Endodermal cell (in vitro differentiated cells): ENCODE measurements at regions not wholly inside any gene's neighbourhood (a gene's known extent, or its start where the extent isn't known, plus 50 kb on each side); places are given as distances from the start of the nearest gene placed in this dataset.

ENCODE experiments used
- DNase-seq: peaks from one replicate; pipeline ENCODE4 v3.0.0-alpha.2; 2017
- H3K27ac ChIP-seq: 2 replicates; pipeline ENCODE4 v1.5.1; 2013; ENCODE audit warnings: mild to moderate bottlenecking, low read depth, low read length, moderate library complexity
- H3K27me3 ChIP-seq: 2 replicates; pipeline ENCODE4 v1.6.1; 2013; ENCODE audit warnings: mild to moderate bottlenecking, low read length, moderate library complexity; ENCODE audit not compliant: insufficient read depth, control insufficient read depth, poor library complexity, severe bottlenecking
- H3K36me3 ChIP-seq: 2 replicates; pipeline ENCODE4 v1.7.0; 2013; ENCODE audit warnings: mild to moderate bottlenecking, low read length, moderate library complexity; ENCODE audit not compliant: control insufficient read depth, insufficient read depth
- H3K4me1 ChIP-seq: one replicate; pipeline ENCODE4 v1.7.0; 2013; ENCODE audit warnings: low read length; ENCODE audit not compliant: control insufficient read depth, insufficient read depth
- H3K4me3 ChIP-seq: 2 replicates; pipeline ENCODE4 v1.5.1; 2013; ENCODE audit warnings: mild to moderate bottlenecking, low read length, moderate library complexity
- H3K9ac ChIP-seq: 2 replicates; pipeline ENCODE4 v1.6.1; 2013; ENCODE audit warnings: mild to moderate bottlenecking, low read length, moderate library complexity; ENCODE audit not compliant: poor library complexity, severe bottlenecking; ENCODE audit errors: extremely low read depth
- H3K9me3 ChIP-seq: 2 replicates; pipeline ENCODE4 v1.6.1; 2013; ENCODE audit warnings: mild to moderate bottlenecking, low read length, moderate library complexity; ENCODE audit not compliant: control insufficient read depth
- H3K27ac Mint-ChIP-seq: 2 replicates; pipeline ENCODE4 v1.8.0; 2020; ENCODE audit warnings: mixed read lengths
- H3K27me3 Mint-ChIP-seq: 2 replicates; pipeline ENCODE4 v1.8.0; 2021; ENCODE audit warnings: mild to moderate bottlenecking, mixed read lengths; ENCODE audit not compliant: insufficient read depth
- H3K36me3 Mint-ChIP-seq: 2 replicates; pipeline ENCODE4 v1.8.0; 2020; ENCODE audit warnings: low read depth, mixed read lengths
- H3K4me1 Mint-ChIP-seq: 2 replicates; pipeline ENCODE4 v1.8.0; 2020; ENCODE audit warnings: mixed read lengths
- H3K4me3 Mint-ChIP-seq: 2 replicates; pipeline ENCODE4 v1.8.0; 2020; ENCODE audit warnings: mild to moderate bottlenecking, moderate library complexity, mixed read lengths
- H3K9me3 Mint-ChIP-seq: 2 replicates; pipeline ENCODE4 v1.8.0; 2020; ENCODE audit warnings: mild to moderate bottlenecking, mixed read lengths
- WGBS, 2 experiments: methylation state at CpG; one replicate each; pipeline versions ENCODE4 v1.1.5 to v1.1.7; 2013; ENCODE audit warnings: missing lambda C conversion rate in 2 of 2, mixed read lengths in 1 of 2; ENCODE audit not compliant: insufficient coverage in 1 of 2, insufficient read length in 1 of 2; 5-methylcytosine and 5-hydroxymethylcytosine counted together
- TF ChIP-seq, protein P1 (sequence below): fragments of 200-600 bp; sonication (generic); conservative IDR thresholded peaks from 2 replicates; pipeline ENCODE4 v1.5.0; 2021; ENCODE audit warnings: antibody characterized with exemption, mild to moderate bottlenecking

DNA sequence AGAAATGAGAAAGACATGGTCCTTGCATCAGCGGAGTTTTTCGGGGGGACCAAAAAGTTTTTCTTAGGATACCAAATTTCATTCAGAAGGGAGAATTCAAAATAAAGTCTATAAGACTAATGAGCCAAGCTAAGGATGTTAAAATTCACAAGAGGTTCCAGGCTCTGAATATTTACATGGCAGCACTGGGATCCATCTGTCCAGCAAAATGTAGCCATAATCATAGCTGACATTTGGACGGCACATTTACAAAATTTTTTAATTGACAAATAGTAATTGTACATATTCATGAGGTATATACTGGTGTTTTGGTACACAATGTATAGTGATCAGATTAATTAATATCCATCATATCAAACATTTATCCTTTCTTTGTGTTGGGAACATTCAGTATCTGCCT is 107.9 kb downstream of the ZNF648 start:
- Histone ChIP-seq H3K9ac (no peak overlapping the region), H3K27ac (no peak overlapping the region), H3K9me3 (peaks cover 21% of the 10 kb centered on the region), H3K4me1 (no peaks in the 10 kb centered on the region), H3K36me3 (no peaks in the 10 kb centered on the region), H3K27me3 (no peaks in the 10 kb centered on the region), H3K4me3 (no peak overlapping the region)
- TF ChIP-seq, protein P1, sequence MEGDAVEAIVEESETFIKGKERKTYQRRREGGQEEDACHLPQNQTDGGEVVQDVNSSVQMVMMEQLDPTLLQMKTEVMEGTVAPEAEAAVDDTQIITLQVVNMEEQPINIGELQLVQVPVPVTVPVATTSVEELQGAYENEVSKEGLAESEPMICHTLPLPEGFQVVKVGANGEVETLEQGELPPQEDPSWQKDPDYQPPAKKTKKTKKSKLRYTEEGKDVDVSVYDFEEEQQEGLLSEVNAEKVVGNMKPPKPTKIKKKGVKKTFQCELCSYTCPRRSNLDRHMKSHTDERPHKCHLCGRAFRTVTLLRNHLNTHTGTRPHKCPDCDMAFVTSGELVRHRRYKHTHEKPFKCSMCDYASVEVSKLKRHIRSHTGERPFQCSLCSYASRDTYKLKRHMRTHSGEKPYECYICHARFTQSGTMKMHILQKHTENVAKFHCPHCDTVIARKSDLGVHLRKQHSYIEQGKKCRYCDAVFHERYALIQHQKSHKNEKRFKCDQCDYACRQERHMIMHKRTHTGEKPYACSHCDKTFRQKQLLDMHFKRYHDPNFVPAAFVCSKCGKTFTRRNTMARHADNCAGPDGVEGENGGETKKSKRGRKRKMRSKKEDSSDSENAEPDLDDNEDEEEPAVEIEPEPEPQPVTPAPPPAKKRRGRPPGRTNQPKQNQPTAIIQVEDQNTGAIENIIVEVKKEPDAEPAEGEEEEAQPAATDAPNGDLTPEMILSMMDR = no peak
- H3K27me3 Mint-ChIP-seq = peaks cover 2% of the 10 kb centered on the region
- H3K27ac Mint-ChIP-seq = no peak overlapping the region
- H3K9me3 Mint-ChIP-seq = peaks cover 33% of the 10 kb centered on the region
- 88 to 99% methylated on average over 2 to 3 of the region's 3 CpGs for WGBS, 2 experiments
- DNase-seq = no peak
- no peaks in the 10 kb centered on the region for H3K4me1 Mint-ChIP-seq
- H3K36me3 Mint-ChIP-seq = no peaks in the 10 kb centered on the region
- H3K4me3 Mint-ChIP-seq = no peak overlapping the region

- Histone ChIP-seq H3K36me3 (no peaks in the 10 kb centered on the region), H3K27me3 (no peaks in the 10 kb centered on the region), H3K4me3 (no peak overlapping the region), H3K4me1 (no peaks in the 10 kb centered on the region), H3K27ac (no peak overlapping the region), H3K9me3 (peaks cover 8% of the 10 kb centered on the region), H3K9ac (no peak overlapping the region)
- Mint-ChIP-seq H3K4me1 (no peaks in the 10 kb centered on the region), H3K9me3 (peaks cover 11% of the 10 kb centered on the region), H3K4me3 (no peak overlapping the region), H3K27me3 (peaks cover 2% of the 10 kb centered on the region), H3K36me3 (no peaks in the 10 kb centered on the region), H3K27ac (no peak overlapping the region)
- WGBS, 2 experiments = 83 to 88% methylated on average over 1 to 2 of the region's 4 CpGs
- no peak for DNase-seq
- TF ChIP-seq, protein P1 = no peak
Measured at GRCh38 chr1:181951213-181951612, 110.3 kb downstream of the ZNF648 start.

DNA sequence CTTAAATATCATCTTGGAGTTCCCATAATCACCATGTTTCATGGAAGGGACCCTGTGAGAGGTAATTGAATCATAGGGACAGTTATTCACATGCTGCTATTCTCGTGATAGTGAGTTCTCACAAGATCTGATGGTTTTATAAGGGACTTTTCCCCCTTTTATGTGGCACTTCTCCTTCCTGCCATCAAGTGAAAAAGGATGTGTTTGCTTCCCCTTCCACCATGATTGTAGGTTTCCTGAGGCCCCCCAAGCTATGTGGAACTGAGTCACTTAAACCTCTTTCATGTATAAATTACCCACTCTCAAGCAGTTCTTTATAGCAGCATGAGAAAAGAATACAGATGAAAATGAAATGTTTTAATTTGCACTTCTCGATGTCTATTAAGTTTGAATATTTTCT is 112.0 kb downstream of the ZNF648 start:
- Mint-ChIP-seq H3K4me3 (no peak overlapping the region), H3K27me3 (no peaks in the 10 kb centered on the region), H3K36me3 (no peaks in the 10 kb centered on the region), H3K4me1 (no peaks in the 10 kb centered on the region), H3K9me3 (peaks cover 6% of the 10 kb centered on the region), H3K27ac (no peak overlapping the region)
- Histone ChIP-seq H3K4me3 (no peak overlapping the region), H3K36me3 (no peaks in the 10 kb centered on the region), H3K27ac (no peak overlapping the region), H3K4me1 (no peaks in the 10 kb centered on the region), H3K9me3 (no peaks in the 10 kb centered on the region), H3K9ac (no peak overlapping the region), H3K27me3 (no peaks in the 10 kb centered on the region)
- TF ChIP-seq, protein P1 = no peak
- WGBS, 2 experiments = 87 to 89% methylated on average over 1 of the region's 2 CpGs
- DNase-seq = no peak
